GM19395 (cell line): ENCODE measurements at regions not wholly inside any gene's neighbourhood (a gene's known extent, or its start where the extent isn't known, plus 50 kb on each side); places are given as distances from the start of the nearest gene placed in this dataset.

Experiments
- ATAC-seq: cut with Tn5 transposase; IDR thresholded peaks from one replicate; pipeline ENCODE4 v1.9.1; 2021; ENCODE audit warnings: mild to moderate bottlenecking, moderate library complexity; ENCODE audit not compliant: unreplicated experiment

DNA sequence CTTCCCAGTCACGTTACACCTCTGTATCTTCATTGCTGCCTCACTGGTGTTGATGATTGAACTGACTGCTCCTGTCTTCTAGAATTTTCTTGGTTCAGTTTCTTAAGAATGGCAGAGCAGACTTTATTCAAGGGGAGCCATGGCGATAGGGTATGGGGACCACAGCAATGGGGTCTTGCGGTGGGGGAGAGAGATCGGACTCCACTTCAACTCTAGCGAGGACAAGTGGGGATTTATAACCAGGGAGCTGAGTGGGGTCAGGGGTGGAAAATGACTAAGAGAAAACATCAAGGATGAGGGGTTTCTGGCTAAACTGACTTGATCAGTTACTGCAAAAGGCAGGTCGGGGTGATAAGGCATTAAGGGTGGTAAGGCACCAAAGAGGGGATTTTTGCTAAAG lies 156.4 kb downstream of the CD83 start:
- ATAC-seq: no peak

DNA sequence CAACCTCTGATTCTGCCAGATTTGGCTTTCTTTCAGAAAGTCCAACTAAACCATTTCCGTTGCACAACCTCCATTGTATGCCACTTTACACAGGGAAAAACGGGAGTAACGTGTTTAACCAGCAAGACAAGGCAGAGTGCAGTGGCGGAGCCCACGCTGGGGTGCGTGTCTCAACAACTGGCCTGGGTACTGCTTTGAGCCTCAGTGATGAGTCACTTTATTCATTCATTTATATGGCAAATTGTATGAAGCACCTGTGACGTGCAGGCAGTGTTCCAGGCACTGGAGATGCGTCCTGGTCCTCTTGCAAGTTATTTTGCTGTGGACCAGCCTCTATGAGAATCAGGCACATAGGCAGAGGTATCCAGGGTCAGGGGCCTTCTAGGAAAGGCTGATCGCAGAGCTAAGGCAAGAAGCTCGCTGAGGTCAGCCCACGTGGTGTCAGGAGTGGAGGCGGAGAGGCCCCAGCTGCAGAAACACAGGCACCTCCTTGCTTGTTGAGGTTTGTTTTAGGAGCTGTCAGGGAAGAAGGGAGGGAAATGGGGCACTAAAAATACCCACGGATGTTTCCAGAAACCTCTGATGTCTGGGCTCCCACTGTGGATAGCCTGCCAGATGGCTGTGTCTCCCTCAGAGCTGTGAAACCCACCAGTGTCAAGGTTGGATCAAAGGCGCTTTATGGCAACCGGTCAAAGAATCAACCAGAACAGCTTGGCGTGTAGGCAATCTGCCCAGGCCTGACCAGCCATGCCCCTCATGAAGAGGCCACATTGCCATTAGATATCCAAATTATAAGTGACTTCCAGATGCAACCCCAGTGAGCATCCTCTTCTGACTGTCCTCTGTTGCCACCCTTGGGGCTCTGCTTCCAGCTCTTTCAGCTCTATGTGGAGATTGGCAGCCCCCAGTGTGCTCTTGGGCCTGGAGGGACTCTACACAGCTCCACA lies 157.2 kb downstream of the CD83 start:
- no peak for ATAC-seq

DNA sequence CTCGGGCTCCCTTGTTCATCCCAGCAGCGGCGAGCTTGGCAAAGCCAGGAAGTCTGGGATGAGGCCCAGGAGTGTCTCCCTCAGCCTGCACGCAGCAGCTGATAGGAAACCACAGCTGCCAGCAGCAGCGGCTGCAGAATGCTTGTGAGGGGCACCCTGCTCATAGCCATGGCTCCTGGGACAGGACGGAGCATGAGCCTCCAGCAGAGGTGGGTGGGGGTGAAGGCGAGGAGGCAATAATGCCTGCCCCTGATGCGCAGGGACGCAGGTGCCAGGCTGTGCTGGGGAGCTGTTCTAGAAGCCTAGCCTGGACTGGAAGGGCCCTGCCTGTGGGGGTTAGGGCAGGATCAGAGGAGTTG lies 157.9 kb downstream of the CD83 start:
- no peak for ATAC-seq

DNA sequence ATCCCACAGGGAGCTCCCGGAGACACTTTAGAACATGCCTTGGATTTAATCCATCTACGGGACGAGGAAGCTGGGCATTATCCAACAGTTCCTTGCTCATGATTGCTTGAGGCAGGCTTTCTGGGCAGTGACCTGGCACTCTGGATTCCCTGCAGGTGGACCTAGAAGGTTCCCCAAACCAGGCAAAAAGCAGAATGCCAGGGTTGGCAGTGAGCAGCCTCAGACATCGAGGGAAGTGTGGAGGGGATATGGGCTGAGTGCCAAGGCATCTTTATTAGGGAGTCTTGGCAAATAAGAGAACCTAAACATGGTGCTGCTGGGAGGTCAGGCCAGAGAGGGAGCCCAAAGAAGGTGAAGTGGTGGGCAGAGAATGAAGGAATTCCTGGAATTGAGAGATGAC lies 158.5 kb downstream of the CD83 start:
- no peak for ATAC-seq

DNA sequence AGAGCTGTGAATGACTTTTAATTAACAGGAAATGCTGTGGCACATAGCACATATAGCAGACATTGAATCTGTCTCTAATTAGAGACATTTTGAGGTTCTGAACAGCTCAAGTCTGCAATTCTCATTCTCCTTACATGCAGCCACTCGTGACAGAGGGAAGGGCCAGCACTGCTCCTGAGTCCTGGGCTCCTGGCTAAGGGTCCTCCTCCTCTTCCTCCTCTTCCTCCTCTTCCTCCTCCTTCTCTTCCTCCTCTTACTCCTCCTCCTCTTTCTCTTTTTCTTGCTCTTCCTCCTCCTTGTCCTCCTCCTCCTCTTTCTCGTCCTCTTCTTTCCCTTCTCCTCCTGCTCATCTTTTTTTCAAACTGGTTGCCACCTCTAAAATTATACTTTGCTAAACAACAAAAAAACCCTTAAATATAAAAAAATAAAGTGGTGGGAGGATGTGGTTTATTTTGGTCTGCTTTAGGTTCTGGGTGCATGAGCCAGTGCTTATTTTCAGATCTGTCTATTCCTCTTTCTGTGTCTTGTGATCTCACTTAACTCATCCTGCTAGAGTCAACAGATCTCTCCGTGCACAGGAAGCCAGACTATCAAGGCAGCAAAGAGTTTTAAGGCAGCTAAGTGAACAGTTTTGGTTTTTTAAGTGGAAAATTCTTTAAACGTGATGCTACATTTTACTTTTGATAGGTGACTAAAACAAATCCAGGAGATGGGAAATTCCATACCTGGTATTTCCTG lies 159.3 kb downstream of the CD83 start:
- ATAC-seq: peak; percentile 88

DNA sequence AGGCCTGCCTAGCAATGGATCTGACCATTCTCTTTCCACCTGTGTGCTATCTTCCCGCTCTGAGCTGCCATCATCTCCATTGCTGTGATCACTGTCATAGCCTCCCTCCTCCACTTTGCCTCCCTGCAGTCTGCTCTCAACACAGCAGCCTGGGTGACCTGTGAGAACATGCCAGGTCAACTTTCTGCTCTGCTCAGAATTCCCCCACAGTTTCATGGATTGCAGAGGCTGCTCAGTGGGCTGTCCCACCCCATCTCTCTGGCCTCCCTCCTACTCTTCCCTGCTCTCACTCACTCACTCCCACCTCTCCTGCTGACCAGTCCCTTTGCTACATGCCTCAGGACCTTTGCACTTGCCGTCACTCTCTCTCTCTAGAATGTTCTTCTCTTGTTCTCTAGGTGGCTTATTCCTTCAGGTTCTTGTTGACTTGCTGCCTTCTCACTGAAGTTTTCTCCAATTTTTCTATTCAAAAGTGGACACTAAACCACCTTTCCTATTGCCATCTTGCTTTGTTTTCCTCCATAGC lies 159.9 kb downstream of the CD83 start:
- peak; percentile 37 for ATAC-seq

DNA sequence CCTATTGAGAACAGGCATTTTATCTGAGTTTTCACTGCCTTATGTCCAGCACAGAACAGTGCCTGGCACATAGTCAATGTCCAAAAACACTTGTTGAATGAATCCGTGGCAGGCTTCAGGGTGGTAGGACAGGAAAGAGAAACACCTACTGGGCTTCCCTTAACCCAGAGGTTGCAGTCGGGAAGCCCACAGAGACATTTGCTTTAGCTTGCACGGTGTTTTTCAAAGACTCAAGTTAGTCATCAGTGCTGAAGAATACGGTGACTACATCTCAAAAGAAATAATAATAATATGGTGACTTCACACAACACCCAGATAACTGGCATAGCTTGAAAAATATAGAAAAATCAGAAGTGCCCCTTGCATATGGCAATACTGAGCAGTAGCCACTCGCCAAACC lies 160.4 kb downstream of the CD83 start:
- no peak for ATAC-seq

DNA sequence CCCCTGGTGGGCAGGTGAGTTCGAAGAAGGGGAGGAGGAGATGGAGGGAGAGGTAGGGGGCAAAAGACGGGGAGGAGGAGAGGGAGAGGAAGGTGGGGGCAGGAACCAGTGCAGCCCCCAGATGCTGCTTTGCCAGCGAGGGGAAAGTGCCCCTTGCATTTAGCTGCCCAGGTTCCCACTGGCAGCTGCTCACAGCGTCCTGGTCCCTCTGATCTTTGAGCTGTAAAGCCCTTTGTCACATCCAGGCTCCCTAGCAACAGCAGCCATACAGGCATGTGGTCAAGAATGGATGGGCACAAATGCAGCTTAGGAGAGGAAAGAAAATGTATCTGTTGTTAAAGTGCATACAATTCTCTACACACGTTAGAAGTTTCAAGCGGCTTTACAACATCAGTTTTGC lies 160.9 kb downstream of the CD83 start:
- no peak for ATAC-seq

DNA sequence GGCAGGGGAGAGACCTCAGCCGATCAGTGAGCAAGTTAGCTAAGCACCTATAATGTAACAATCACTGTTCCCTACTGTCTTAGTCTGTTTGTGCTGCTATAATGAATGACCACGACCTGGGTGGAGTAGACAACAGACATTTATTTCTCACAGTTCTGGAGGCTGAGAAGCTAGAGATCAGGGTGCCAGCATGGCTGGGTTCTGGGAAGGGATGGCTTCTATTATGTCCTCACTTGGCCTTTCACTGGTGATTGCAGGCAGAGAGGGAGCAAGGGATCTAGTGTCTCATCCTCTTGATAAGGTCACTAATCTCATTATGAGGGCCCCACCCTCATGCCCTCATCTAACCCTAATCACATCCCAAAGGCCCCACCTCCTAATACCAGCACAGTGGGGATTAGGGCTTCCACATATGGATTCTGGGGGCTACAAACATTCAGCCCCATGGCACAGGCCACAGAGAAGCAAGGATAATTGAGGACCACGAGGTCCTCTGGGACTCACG lies 162.5 kb downstream of the CD83 start:
- no peak for ATAC-seq

DNA sequence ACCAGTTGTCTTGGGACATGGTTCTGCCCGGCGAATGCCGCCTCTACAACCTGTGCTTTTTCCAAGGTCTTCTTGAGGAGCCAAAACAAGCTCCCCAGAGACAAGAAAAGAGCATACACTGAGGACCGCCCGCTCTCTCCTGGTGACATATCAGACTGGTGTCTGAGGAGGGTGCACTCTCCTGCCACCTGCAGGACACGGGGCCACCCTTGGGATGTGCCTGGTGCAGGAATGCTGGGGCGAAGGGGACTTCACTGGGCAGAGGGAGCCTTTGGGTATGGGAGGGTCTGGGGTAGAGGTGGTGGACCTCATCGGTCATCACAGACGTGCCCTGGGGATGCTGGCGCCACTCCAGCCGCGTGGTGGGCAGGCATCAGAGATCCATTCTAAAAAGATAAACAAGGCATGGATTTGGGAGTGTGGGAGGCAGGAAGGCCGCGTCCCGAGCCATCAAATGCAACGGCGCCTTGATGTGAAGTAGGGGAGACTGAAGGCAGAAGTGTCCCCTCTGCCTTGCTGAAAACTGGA lies 163.3 kb downstream of the CD83 start:
- ATAC-seq: no peak

DNA sequence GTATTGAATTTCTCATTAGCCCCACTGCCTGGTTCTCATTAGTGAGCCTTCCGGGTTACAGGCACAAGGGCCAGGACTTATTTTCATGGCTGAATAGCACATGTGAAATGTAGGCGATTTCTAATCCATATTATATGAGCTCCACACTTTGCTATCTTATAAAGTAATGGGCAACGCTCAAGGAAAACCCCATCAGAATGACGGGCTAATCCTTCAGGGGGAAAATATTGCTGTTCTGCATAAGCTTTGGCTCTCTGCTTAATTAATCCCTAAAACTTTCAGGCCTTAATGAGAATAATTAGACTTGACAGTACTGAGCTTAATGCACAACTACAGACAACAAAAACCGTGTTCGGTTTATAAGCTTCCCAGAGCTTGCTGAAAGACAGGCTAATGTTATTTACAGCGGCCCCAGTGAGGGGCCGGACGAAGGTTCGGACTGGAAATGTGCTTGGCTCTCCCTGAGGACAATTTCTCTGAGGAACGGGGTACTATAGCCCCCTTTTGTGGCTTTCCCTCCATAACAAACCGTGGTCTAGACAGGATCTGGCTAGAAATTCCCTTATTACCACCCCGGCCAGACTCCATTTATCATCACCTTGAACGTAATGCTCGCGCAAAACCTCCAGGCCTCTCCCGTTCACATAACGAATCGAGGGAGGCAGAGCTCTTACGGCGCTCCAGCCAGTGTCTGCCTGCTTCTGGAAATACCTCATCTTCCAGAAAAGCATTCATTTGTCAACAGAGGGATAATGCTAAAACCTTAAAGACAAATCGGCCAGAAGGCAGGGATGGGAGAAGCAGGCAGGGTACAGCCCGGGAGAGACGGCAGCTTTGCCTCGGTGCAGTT lies 164.5 kb downstream of the CD83 start:
- ATAC-seq: no peak

DNA sequence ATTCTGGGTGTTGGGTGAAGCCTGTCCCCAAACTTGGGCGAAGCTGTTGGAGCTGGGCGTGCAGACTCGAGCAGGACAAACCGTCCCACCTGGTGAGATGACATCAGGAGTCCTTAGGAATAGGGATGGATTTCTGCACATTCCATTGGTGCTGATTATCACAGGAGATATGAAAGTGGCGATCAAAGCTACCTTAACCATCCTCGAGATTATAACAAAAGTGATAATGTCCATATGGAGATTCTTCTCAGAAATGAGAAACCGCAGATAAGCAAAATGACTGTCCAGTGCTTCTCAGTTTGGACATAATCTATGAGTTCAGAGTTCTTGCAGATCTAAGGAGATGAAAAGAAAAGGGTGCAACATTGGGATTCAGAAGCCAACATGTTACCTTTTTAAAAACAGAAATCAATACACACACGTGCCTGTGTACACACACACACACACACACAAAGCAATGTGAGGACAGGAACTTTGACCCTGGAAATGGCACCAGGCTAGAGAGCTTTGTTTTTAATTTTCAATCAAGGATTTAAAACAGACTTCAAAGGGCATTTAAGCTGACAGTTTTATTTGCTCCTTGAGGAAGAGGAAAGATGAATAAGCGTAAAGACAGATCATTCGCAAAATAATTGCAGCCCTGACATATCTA lies 165.4 kb downstream of the CD83 start:
- ATAC-seq: no peak

DNA sequence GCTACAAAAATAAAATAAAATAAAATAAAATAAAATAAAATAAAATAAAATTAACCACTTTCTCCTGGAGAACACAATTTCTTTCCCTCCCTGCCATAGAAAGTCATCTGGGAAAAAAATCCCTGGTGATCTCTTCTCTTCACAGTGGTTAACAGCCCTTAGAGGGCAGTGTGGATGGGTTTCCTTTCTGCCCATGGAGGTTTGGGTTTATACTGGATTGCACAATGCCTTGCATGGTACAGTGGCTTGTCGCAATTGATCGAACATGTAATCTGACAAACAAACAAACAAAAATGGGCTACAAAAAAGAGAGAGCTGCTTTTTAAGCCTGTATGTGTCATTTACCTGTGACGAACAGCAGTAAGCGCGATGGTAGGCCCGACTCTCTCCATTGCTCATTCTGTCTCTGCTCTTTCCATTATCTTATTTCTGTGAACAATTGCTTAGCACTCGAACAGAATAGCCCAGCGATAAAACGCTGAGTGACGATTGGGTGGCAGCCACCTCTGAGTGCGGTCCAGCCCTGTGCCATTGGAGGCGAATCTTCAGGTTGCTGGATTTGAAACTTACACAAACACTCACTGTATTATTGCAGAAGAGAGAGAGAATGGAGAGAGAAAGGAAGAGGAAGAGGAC lies 166.1 kb downstream of the CD83 start:
- no peak for ATAC-seq

DNA sequence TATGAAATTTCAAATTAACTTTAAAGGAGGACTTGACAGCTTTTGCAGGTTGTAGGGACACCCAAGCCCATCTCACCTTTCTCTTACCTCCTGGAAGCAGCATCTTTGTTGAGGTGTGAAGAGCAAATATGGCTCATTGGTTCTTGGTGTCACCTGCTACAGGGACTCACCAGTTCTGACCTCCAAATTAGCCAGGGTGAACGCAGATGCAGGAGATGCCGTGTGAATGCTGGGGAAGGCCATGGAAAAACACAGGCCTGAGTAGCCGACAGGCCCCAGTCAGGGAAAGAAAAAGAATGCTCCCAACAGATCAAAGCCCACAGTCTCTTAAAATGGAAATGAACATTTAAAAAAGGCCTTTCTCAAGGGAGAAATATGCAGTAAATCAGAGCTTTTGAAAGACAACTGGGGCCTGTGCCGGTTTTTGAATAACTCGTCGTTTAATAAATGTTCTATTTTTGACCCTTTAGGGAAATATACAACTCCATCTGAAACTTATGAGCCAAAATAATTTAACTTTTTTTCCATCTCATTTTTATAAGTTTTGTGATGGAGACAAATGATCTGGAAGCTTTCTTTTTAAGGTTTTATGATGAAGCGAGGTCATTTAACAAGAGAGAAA lies 167.5 kb downstream of the CD83 start:
- no peak for ATAC-seq

DNA sequence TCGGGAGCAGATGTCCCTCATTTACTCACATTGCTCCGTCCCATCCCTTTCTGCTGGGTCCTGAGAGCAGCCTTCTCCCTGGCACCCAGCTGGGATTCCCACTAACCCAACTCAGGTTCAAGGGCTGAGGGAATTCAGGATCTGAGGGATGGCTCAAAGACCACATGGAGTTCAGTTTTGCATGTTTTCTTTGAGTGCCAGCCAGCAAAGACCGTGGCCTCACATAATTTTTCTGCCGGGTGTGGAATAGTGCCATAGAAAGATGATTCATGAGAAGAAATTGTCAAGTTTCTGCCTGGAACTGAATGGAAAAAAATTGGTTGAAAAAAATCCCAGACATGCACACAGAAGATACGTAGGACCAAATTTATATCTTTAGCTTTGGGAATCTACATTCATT lies 168.6 kb downstream of the CD83 start:
- no peak for ATAC-seq

DNA sequence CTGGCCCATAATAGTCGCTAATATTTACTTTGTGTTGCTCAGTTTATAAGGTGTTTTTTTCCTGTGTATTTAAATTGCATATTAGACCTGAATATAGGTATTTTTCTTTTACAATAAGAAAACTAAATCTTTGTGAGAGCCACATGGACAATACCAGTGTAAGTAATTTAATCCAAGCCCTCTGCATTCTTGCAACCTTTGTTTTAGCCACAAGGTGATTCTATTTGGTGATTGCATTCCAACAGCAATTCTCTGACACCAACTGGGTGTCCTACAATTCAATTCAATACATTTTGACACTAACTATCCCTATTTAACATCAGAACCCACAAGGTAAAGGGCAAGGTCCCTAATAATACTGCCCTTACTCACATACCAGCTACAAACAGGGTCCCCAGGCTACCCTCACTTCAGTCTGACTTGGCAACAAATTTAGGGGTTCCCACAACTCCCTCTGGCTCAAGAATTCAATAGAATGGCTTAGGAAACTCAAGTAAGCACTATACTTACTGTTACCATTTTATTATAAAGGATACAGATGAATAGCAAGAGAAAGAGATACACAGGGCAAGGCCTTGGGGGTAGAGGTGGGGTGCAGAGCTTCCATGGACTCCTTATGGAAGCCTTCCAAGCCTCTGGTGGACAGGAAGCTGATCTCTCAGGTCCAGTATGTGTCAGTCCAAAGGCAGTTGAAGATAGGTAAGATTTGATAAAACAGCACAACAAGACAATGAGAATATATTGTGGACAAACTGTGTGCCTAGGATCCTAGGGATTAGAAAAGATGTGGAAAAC lies 169.3 kb downstream of the CD83 start:
- ATAC-seq: no peak

DNA sequence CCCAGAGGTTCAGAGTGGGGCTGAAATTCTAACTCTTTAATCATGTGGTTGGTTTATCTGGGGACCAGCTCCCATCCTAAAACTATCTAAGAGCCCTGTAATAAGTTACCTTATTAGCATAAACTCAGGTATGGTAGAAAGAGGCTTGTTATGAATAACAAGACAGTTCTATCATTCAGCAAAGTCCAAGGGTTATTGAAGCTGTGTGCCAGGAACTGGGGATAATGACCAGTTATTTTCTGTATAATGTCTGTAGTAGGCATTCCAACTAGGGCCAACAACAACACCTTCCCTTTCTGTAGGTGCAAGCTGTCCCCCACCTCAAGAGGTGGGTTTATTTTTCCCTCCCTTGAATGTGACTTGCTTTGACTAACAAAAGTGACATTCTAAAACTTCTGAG lies 170.1 kb downstream of the CD83 start:
- no peak for ATAC-seq

DNA sequence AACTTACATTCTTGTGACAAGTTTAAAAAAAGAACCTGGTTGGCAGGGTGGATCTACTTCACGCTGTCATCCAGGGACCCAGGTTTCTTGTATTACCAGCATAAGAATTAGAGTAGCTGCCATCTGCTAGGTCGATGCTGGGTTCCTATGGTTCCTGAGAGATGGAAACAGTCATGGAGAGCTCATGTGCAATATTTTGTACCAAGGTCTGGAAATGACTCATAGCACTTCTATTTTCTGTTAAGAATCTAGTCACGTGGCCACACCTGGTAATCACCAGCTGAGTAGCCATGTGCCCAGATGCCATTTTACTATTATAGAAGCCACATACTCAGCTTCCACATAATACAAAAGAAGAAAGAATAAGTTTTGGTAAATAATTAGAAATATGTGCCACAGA lies 171.3 kb downstream of the CD83 start:
- no peak for ATAC-seq
